ENCODE measurements at regions not wholly inside any gene's neighbourhood (a gene's known extent, or its start where the extent isn't known, plus 50 kb on each side); places are given as distances from the start of the nearest gene placed in this dataset.

- no peaks in the 10 kb centered on the region for H3K9me3 ChIP-seq (replicated peaks; ENCODE audit: insufficient read depth, low read length)
- no peak overlapping the region for H3K4me2 ChIP-seq (ENCODE audit: low read depth, low read length)
- no peaks in the 10 kb centered on the region for H3K27me3 ChIP-seq (replicated peaks; ENCODE audit: insufficient read depth, low read length)
- no peaks in the 10 kb centered on the region for H3K4me1 ChIP-seq (ENCODE audit: low read length)
- no peak overlapping the region for H3K27ac ChIP-seq (ENCODE audit: low read length)
- no peak overlapping the region for H2AFZ ChIP-seq (ENCODE audit: low read length)
- no peak overlapping the region for H3K4me3 ChIP-seq (ENCODE audit: low read length)
- DNase-seq, result no peak
- H3K79me2 ChIP-seq (ENCODE audit: low read length), result no peaks in the 10 kb centered on the region
- no peaks in the 10 kb centered on the region for H3K9me2 ChIP-seq (replicated peaks; ENCODE audit: insufficient read depth, low read length)
- no peak overlapping the region for H3K9ac ChIP-seq (ENCODE audit: low read length)
- H4K20me1 ChIP-seq (ENCODE audit: insufficient read depth, low read length), result no peaks in the 10 kb centered on the region
- H3F3A ChIP-seq (ENCODE audit: insufficient read depth, low read length), result no peaks in the 10 kb centered on the region
- TF ChIP-seq, protein P1, sequence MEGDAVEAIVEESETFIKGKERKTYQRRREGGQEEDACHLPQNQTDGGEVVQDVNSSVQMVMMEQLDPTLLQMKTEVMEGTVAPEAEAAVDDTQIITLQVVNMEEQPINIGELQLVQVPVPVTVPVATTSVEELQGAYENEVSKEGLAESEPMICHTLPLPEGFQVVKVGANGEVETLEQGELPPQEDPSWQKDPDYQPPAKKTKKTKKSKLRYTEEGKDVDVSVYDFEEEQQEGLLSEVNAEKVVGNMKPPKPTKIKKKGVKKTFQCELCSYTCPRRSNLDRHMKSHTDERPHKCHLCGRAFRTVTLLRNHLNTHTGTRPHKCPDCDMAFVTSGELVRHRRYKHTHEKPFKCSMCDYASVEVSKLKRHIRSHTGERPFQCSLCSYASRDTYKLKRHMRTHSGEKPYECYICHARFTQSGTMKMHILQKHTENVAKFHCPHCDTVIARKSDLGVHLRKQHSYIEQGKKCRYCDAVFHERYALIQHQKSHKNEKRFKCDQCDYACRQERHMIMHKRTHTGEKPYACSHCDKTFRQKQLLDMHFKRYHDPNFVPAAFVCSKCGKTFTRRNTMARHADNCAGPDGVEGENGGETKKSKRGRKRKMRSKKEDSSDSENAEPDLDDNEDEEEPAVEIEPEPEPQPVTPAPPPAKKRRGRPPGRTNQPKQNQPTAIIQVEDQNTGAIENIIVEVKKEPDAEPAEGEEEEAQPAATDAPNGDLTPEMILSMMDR (IDR thresholded peaks at IDR 0.05; ENCODE audit: low read length), result no peak
- TF ChIP-seq EZH2 (optimal IDR thresholded peaks at IDR 0.05; ENCODE audit: low read depth, low read length), result no peak
- TF ChIP-seq EZH2phosphoT487 (IDR thresholded peaks at IDR 0.05; ENCODE audit: low read length), result no peak
- H3K36me3 ChIP-seq (replicated peaks; ENCODE audit: insufficient read depth, low read length), result no peaks in the 10 kb centered on the region
Observed at GRCh38 chr20:52791091-52791490, 181.1 kb upstream of the TSHZ2 start.

- Histone ChIP-seq H3K9me2 (replicated peaks; ENCODE audit: insufficient read depth, low read length) (no peaks in the 10 kb centered on the region), H2AFZ (ENCODE audit: low read length) (no peak overlapping the region), H3K4me3 (ENCODE audit: low read length) (no peak overlapping the region), H3K79me2 (ENCODE audit: low read length) (no peaks in the 10 kb centered on the region), H4K20me1 (ENCODE audit: insufficient read depth, low read length) (no peaks in the 10 kb centered on the region), H3K9me3 (replicated peaks; ENCODE audit: insufficient read depth, low read length) (no peaks in the 10 kb centered on the region), H3F3A (ENCODE audit: insufficient read depth, low read length) (no peaks in the 10 kb centered on the region), H3K36me3 (replicated peaks; ENCODE audit: insufficient read depth, low read length) (no peaks in the 10 kb centered on the region), H3K4me2 (ENCODE audit: low read depth, low read length) (no peak overlapping the region), H3K27ac (ENCODE audit: low read length) (no peak overlapping the region), H3K4me1 (ENCODE audit: low read length) (no peaks in the 10 kb centered on the region), H3K9ac (ENCODE audit: low read length) (no peak overlapping the region), H3K27me3 (replicated peaks; ENCODE audit: insufficient read depth, low read length) (no peaks in the 10 kb centered on the region)
- no peak for DNase-seq
- TF ChIP-seq, protein P1 (IDR thresholded peaks at IDR 0.05; ENCODE audit: low read length), result no peak
Observed at GRCh38 chr20:52789716-52790115, 182.4 kb upstream of the TSHZ2 start.

DNA sequence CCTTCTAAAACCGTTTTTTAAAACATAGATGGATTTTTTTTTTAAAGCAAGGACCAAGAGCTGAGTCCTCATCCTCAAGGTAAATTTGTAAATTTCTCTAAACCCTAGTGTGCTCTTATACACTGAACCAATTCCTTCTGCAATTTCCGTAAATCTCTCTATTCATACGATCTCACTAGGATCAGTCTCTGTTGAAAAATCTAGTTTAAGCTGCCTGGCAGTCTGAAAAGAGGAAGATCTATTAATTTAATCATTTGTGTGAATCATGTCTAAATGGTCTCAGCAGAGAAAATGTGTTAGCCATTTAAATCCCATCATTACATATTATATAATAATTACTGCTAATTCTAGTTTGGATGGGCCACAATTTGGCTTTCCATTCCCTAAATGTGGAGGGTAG lies 184.2 kb upstream of the TSHZ2 start:
- H3K4me3 ChIP-seq (ENCODE audit: low read length), result no peak overlapping the region
- no peaks in the 10 kb centered on the region for H3K36me3 ChIP-seq (replicated peaks; ENCODE audit: insufficient read depth, low read length)
- DNase-seq, result no peak
- no peak overlapping the region for H2AFZ ChIP-seq (ENCODE audit: low read length)
- no peaks in the 10 kb centered on the region for H3K79me2 ChIP-seq (ENCODE audit: low read length)
- no peaks in the 10 kb centered on the region for H4K20me1 ChIP-seq (ENCODE audit: insufficient read depth, low read length)
- no peak overlapping the region for H3K4me2 ChIP-seq (ENCODE audit: low read depth, low read length)
- H3F3A ChIP-seq (ENCODE audit: insufficient read depth, low read length), result no peaks in the 10 kb centered on the region
- TF ChIP-seq EZH2phosphoT487 (IDR thresholded peaks at IDR 0.05; ENCODE audit: low read length) (no peak), EZH2 (optimal IDR thresholded peaks at IDR 0.05; ENCODE audit: low read depth, low read length) (no peak)
- TF ChIP-seq, protein P1 (IDR thresholded peaks at IDR 0.05; ENCODE audit: low read length), result no peak
- H3K9me2 ChIP-seq (replicated peaks; ENCODE audit: insufficient read depth, low read length), result no peaks in the 10 kb centered on the region
- H3K9ac ChIP-seq (ENCODE audit: low read length), result no peak overlapping the region
- no peak overlapping the region for H3K27ac ChIP-seq (ENCODE audit: low read length)
- H3K4me1 ChIP-seq (ENCODE audit: low read length), result no peaks in the 10 kb centered on the region
- no peaks in the 10 kb centered on the region for H3K27me3 ChIP-seq (replicated peaks; ENCODE audit: insufficient read depth, low read length)
- no peaks in the 10 kb centered on the region for H3K9me3 ChIP-seq (replicated peaks; ENCODE audit: insufficient read depth, low read length)

All from MM.1S (cell line).